H1 (cell line): ENCODE measurements at regions not wholly inside any gene's neighbourhood (a gene's known extent, or its start where the extent isn't known, plus 50 kb on each side); places are given as distances from the start of the nearest gene placed in this dataset.

ENCODE experiments used
- CTCF ChIA-PET: fragments of 300-600 bp; sonication (Branson Sonifier 250); formaldehyde crosslinking; loops from one replicate; lab custom pipeline; 2021; ENCODE audit not compliant: partially characterized antibody; lab: Charles Lee
- POLR2A ChIA-PET: fragments of 300-600 bp; sonication (Branson Sonifier 250); formaldehyde crosslinking; loops from one replicate; lab custom pipeline; 2021; ENCODE audit warnings: inconsistent platforms; ENCODE audit not compliant: partially characterized antibody; lab: Charles Lee
- DNase-seq, 2 experiments: peaks; one replicate each; pipeline versions ENCODE4 v3.0.0 to v3.0.0-alpha.2; 2010 to 2022; ENCODE audit warnings: low spot score in 2 of 2, low read depth in 1 of 2, mixed read lengths in 1 of 2
- FAIRE-seq: peaks from 2 replicates; lab custom pipeline; 2011; peaks lifted over from hg19 to GRCh38; lab: Jason Lieb, UNC
- H2AFZ ChIP-seq: 2 replicates; pipeline ENCODE4 v1.8.1; 2012; ENCODE audit warnings: low read length, inconsistent platforms
- H2AK5ac ChIP-seq: 2 replicates; pipeline ENCODE4 v1.6.1; 2013; ENCODE audit warnings: low read depth, low read length
- H2BK120ac ChIP-seq: replicated peaks from 2 replicates; pipeline ENCODE3; 2013; ENCODE audit warnings: low read depth, low read length, inconsistent platforms
- H2BK12ac ChIP-seq: 2 replicates; pipeline ENCODE4 v1.6.1; 2013; ENCODE audit warnings: low read depth, low read length
- H2BK15ac ChIP-seq: 2 replicates; pipeline ENCODE4 v1.6.1; 2013; ENCODE audit warnings: low read length
- H2BK20ac ChIP-seq: 2 replicates; pipeline ENCODE4 v1.6.1; 2013; ENCODE audit warnings: low read length
- H2BK5ac ChIP-seq: 2 replicates; pipeline ENCODE4 v1.6.1; 2013; ENCODE audit warnings: low read depth, low read length
- H3K14ac ChIP-seq: 2 replicates; pipeline ENCODE4 v1.6.1; 2013; ENCODE audit warnings: inconsistent platforms; ENCODE audit not compliant: insufficient read length
- H3K18ac ChIP-seq: 2 replicates; pipeline ENCODE4 v1.6.1; 2013; ENCODE audit warnings: low read length; ENCODE audit errors: extremely low read depth
- H3K23ac ChIP-seq: 2 replicates; pipeline ENCODE4 v1.6.1; 2013; ENCODE audit warnings: inconsistent platforms; ENCODE audit not compliant: insufficient read length
- H3K23me2 ChIP-seq: 2 replicates; pipeline ENCODE4 v1.6.1; 2013; ENCODE audit warnings: low read depth, low read length
- H3K27ac ChIP-seq: 2 replicates; pipeline ENCODE4 v1.6.1; 2011; ENCODE audit warnings: low read depth, low read length, inconsistent platforms
- H3K27me3 ChIP-seq, 4 experiments: replicated peaks in 1 of 4; 1 replicate in 1 of 4; 2 replicates in 3 of 4; pipeline versions ENCODE4 v1.6.1 to v1.8.1; 2011 to 2013; ENCODE audit warnings: low read length in 3 of 4, mild to moderate bottlenecking in 3 of 4, inconsistent platforms in 2 of 4, mixed read lengths in 2 of 4, moderate library complexity in 1 of 4; ENCODE audit not compliant: control insufficient read depth in 3 of 4, insufficient read depth in 3 of 4; ENCODE audit errors: extremely low read depth in 1 of 4
- H3K36me3 ChIP-seq, 4 experiments: 2 replicates each; pipeline versions ENCODE4 v1.6.1 to v1.8.1; 2011 to 2013; ENCODE audit warnings: mild to moderate bottlenecking in 4 of 4, low read length in 3 of 4, moderate library complexity in 2 of 4, control low read depth in 1 of 4, inconsistent platforms in 1 of 4; ENCODE audit not compliant: insufficient read depth in 4 of 4, control insufficient read depth in 2 of 4
- H3K4ac ChIP-seq: replicated peaks from 2 replicates; pipeline ENCODE3; 2013; ENCODE audit warnings: low read length, low read depth, mixed read lengths, inconsistent platforms; ENCODE audit not compliant: insufficient read length
- H3K4me1 ChIP-seq, 4 experiments: replicated peaks in 1 of 4; 1 replicate in 1 of 4; 2 replicates in 3 of 4; pipeline versions ENCODE4 v1.6.1 to v1.8.1; 2011 to 2013; ENCODE audit warnings: low read length in 3 of 4, inconsistent platforms in 2 of 4, mixed read lengths in 1 of 4; ENCODE audit not compliant: insufficient read depth in 4 of 4, control insufficient read depth in 3 of 4
- H3K4me2 ChIP-seq, 2 experiments: 2 replicates each; pipeline versions ENCODE4 v1.6.1 to v1.8.1; 2011 to 2013; ENCODE audit warnings: low read depth in 2 of 2, low read length in 2 of 2, control low read depth in 1 of 2, inconsistent platforms in 1 of 2, mild to moderate bottlenecking in 1 of 2; ENCODE audit not compliant: insufficient read depth in 1 of 2
- H3K4me3 ChIP-seq, 4 experiments: fragments of 200-600, 300-600 bp in 1 of 4; sonication (generic), shearing (Covaris generic), sonication (Bioruptor Twin) in 1 of 4; 2 replicates each; pipeline versions ENCODE4 v1.5.1 to v1.8.1; 2011 to 2016; ENCODE audit warnings: low read length in 4 of 4, low read depth in 3 of 4, control low read depth in 2 of 4, inconsistent platforms in 2 of 4, mild to moderate bottlenecking in 2 of 4, mixed read lengths in 1 of 4, moderate library complexity in 1 of 4; ENCODE audit not compliant: insufficient read depth in 2 of 4; ENCODE audit errors: extremely low read depth in 1 of 4
- H3K56ac ChIP-seq: replicated peaks from 2 replicates; pipeline ENCODE3; 2013; ENCODE audit warnings: low read depth, mild to moderate bottlenecking, mixed read lengths, low read length, inconsistent platforms; ENCODE audit not compliant: insufficient read length
- H3K79me1 ChIP-seq: 2 replicates; pipeline ENCODE4 v1.6.1; 2013; ENCODE audit warnings: low read depth, low read length, control low read depth
- H3K79me2 ChIP-seq, 2 experiments: 2 replicates each; pipeline versions ENCODE4 v1.6.1 to v1.8.1; 2012 to 2013; ENCODE audit warnings: low read length in 2 of 2, mild to moderate bottlenecking in 2 of 2, inconsistent platforms in 1 of 2; ENCODE audit not compliant: insufficient read depth in 2 of 2, control insufficient read depth in 1 of 2
- H3K9ac ChIP-seq, 4 experiments: replicated peaks in 1 of 4; 1 replicate in 1 of 4; 2 replicates in 3 of 4; pipeline versions ENCODE4 v1.6.1 to v1.8.1; 2011 to 2013; ENCODE audit warnings: low read depth in 3 of 4, low read length in 3 of 4, control low read depth in 2 of 4, mild to moderate bottlenecking in 2 of 4, moderate library complexity in 2 of 4, inconsistent platforms in 1 of 4; ENCODE audit errors: extremely low read depth in 1 of 4
- H3K9me3 ChIP-seq, 2 experiments: 2 replicates each; pipeline versions ENCODE4 v1.6.1 to v1.8.1; 2012 to 2013; ENCODE audit warnings: mild to moderate bottlenecking in 2 of 2, moderate library complexity in 2 of 2, control low read depth in 1 of 2, inconsistent platforms in 1 of 2, low read depth in 1 of 2, low read length in 1 of 2, mixed read lengths in 1 of 2; ENCODE audit not compliant: insufficient read depth in 2 of 2
- H4K20me1 ChIP-seq, 2 experiments: replicated peaks in 1 of 2; 2 replicates each; pipeline versions ENCODE3 to v1.8.1; 2011 to 2013; ENCODE audit warnings: inconsistent platforms in 2 of 2, low read length in 2 of 2, mild to moderate bottlenecking in 1 of 2; ENCODE audit not compliant: insufficient read depth in 2 of 2, control insufficient read depth in 1 of 2
- H4K5ac ChIP-seq: 2 replicates; pipeline ENCODE4 v1.6.1; 2013; ENCODE audit warnings: low read length, low read depth, mixed read lengths, inconsistent platforms; ENCODE audit not compliant: insufficient read length
- H4K8ac ChIP-seq: 2 replicates; pipeline ENCODE4 v1.8.0; 2013; ENCODE audit warnings: mild to moderate bottlenecking, moderate library complexity, low read length, inconsistent platforms; ENCODE audit not compliant: insufficient read depth; ENCODE audit errors: extremely low read depth
- H4K91ac ChIP-seq: replicated peaks from 2 replicates; pipeline ENCODE3; 2013; ENCODE audit warnings: low read length, mixed read lengths, inconsistent platforms; ENCODE audit not compliant: insufficient read length
- CBX5 ChIP-seq: fragments of 300-800, 300-1000 bp; sonication (generic); IDR thresholded peaks from 2 replicates; pipeline ENCODE4 v1.7.1; 2016; ENCODE audit warnings: antibody characterized with exemption, low read length, low read depth
- HDAC6 ChIP-seq: IDR thresholded peaks from one replicate; pipeline ENCODE4 v1.7.1; 2012; ENCODE audit warnings: low read depth, mild to moderate bottlenecking, inconsistent platforms, low read length, moderate library complexity
- KDM1A ChIP-seq: fragments of 200-600, 300-600 bp; sonication (generic); IDR thresholded peaks from 2 replicates; pipeline ENCODE4 v1.7.1; 2016; ENCODE audit warnings: mild to moderate bottlenecking, low read length, borderline replicate concordance
- KDM5A ChIP-seq: fragments of 200-600 bp; IDR thresholded peaks from 2 replicates; pipeline ENCODE4 v1.7.1; 2012; ENCODE audit warnings: mild to moderate bottlenecking, low read length, inconsistent platforms, mixed read lengths
- NRF1 ChIP-seq: IDR thresholded peaks from 2 replicates; pipeline ENCODE4 v1.6.1; 2011; ENCODE audit warnings: mild to moderate bottlenecking, low read depth, low read length, improper control_type of control experiment
- PHF8 ChIP-seq: fragments of 200-600 bp; sonication (generic); conservative IDR thresholded peaks from 2 replicates; pipeline ENCODE4 v1.7.1; 2012; ENCODE audit warnings: low read depth, mild to moderate bottlenecking, inconsistent platforms, low read length, moderate library complexity
- SP2 ChIP-seq: IDR thresholded peaks from 2 replicates; pipeline ENCODE4 v1.6.1; 2012; ENCODE audit warnings: mild to moderate bottlenecking, low read length, inconsistent platforms
- SP4 ChIP-seq: IDR thresholded peaks from 2 replicates; pipeline ENCODE4 v1.6.1; 2012; ENCODE audit warnings: low read length, inconsistent platforms
- SUZ12 ChIP-seq: fragments of 200-600 bp; sonication (generic); IDR thresholded peaks from 2 replicates; pipeline ENCODE4 v1.6.1; 2012; ENCODE audit warnings: mild to moderate bottlenecking, inconsistent platforms, low read length, moderate library complexity, mixed read lengths
- TBP ChIP-seq: IDR thresholded peaks from 2 replicates; pipeline ENCODE4 v1.6.1; 2011; ENCODE audit warnings: low read depth, low read length, improper control_type of control experiment
- USF2 ChIP-seq: IDR thresholded peaks from 2 replicates; pipeline ENCODE4 v1.6.1; 2011; ENCODE audit warnings: low read length, improper control_type of control experiment
- WGBS, 2 experiments: shearing (Covaris generic) in 1 of 2; methylation state at CpG; one replicate each; pipeline versions ENCODE4 v1.1.6 to v1.1.7; 2013 to 2015; ENCODE audit warnings: low lambda C conversion rate in 2 of 2, mixed read lengths in 2 of 2, inconsistent platforms in 1 of 2, low coverage in 1 of 2, missing lambda C conversion rate in 1 of 2; ENCODE audit not compliant: insufficient replicate concordance in 2 of 2, insufficient coverage in 1 of 2, insufficient read length in 1 of 2; ENCODE audit errors: extremely low coverage in 1 of 2, missing lambda C conversion rate in 1 of 2; 5-methylcytosine and 5-hydroxymethylcytosine counted together

- Histone ChIP-seq H3K4me2 (no peak overlapping the region), H2AK5ac (no peak overlapping the region), H3K4me1 (no peaks in the 10 kb centered on the region), H2BK15ac (no peak overlapping the region), H4K8ac (no peak overlapping the region), H3K14ac (no peak overlapping the region), H3K4me3 (no peak overlapping the region), H3K9ac (no peak overlapping the region), H3K36me3 (no peaks in the 10 kb centered on the region), H3K4ac (no peak overlapping the region), H3K79me1 (no peaks in the 10 kb centered on the region), H4K20me1 (no peaks in the 10 kb centered on the region), H3K23me2 (no peaks in the 10 kb centered on the region), H4K91ac (no peak overlapping the region), H2AFZ (no peak overlapping the region), H2BK20ac (no peak overlapping the region), H2BK5ac (no peak overlapping the region), H3K27ac (no peak overlapping the region), H4K5ac (no peak overlapping the region), H3K27me3 (no peaks in the 10 kb centered on the region), H2BK120ac (no peak overlapping the region), H3K79me2 (no peaks in the 10 kb centered on the region), H3K56ac (no peak overlapping the region), H3K9me3 (no peaks in the 10 kb centered on the region), H3K23ac (no peak overlapping the region), H3K18ac (no peak overlapping the region), H2BK12ac (no peak overlapping the region)
- 92% methylated on average over 3 of the region's 3 CpGs; no CpG with 5 or more reads in 1 of the 2 experiments for WGBS, 2 experiments
- TF ChIP-seq KDM5A: no peak
- no peak for TF ChIP-seq HDAC6
- no peak for TF ChIP-seq SP4
- TF ChIP-seq SUZ12: no peak
- no peak for TF ChIP-seq TBP
- no peak for TF ChIP-seq KDM1A
- no peak for TF ChIP-seq CBX5
- no peak for TF ChIP-seq USF2
- TF ChIP-seq NRF1: no peak
- no peak for TF ChIP-seq SP2
- TF ChIP-seq PHF8: no peak
- CTCF ChIA-PET: no interaction called here
- POLR2A ChIA-PET: no interaction called here
- FAIRE-seq: no peak
- DNase-seq: no peak
Observed at GRCh38 chr1:5200006-5200405, 545.6 kb downstream of the AJAP1 start.
